Stimulated activated CD8-positive, alpha-beta memory T cell treated with anti-CD3 and anti-CD28 coated beads, Interleukin-4, amount 100 ng/mL, for 1 hour (primary cell): ENCODE measurements at regions not wholly inside any gene's neighbourhood (a gene's known extent, or its start where the extent isn't known, plus 50 kb on each side); places are given as distances from the start of the nearest gene placed in this dataset.
"Not testable (repeated sequence)": the region's sequence is repeated elsewhere in the genome, so short reads cannot be mapped to it uniquely, and the experiment has no call there.

ENCODE experiments used
- DNase-seq, 2 donors: peaks; one replicate each; pipeline ENCODE4 v3.0.0-alpha.2; 2020; ENCODE audit warnings: low read depth in 2 of 2, low spot score in 1 of 2

DNA sequence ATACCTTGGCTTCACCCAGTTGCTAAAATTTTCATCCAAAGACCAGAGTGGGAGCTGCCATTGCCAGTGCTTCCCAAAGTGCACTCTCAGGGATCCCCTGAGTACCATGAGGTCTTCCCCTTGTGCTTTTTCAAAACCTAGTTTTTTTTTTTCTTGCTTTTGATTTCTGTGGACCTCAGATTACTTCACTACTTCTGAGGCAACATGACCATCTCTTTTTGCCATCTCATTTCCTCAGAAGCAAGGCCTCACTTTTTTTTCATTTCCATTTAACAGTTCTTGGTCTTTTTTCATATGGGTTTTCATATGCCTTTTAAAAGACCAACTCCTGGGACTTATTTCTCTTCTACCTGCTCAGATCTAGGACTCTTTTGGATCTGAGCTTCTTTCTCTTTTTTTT is 64.1 kb upstream of the MMS22L start:
- DNase-seq, result no peak

DNA sequence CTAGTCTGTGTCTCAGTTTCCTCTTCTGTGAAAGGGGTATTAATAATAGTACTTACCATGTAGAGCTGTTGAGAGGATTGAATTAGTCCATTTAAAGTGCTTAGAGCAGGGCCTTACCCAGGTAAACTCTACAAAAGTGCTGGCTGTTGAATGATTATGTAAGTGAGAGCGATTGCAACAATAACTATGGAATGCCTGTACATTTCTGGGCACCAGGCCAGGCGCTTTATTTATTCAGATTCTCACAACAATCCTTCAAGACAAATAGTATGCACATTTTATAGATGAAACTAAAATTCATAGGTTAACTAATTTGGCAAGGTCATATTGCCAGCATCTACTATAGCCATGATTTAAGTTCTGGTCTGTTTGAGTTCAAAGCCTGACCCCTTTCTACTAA is 78.3 kb upstream of the MMS22L start:
- no peak for DNase-seq

DNA sequence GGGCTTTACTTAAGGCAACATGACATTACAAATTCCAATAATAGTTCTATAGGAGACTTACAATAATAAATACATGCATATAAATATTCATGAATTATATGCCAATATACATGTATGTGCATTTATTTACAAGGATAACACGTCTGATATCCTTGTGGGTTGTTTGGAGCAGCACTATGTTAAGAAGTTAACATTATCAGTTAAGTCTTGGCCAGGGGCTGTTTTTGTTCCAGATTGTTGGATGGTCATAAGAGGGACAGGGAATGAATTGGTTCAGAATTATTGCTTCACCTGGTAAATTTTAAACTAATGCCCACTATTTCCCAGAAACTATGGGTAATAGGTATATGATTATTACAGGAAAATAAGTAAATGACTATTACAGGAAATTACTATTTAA is 81.3 kb upstream of the MMS22L start:
- DNase-seq, result no peak

DNA sequence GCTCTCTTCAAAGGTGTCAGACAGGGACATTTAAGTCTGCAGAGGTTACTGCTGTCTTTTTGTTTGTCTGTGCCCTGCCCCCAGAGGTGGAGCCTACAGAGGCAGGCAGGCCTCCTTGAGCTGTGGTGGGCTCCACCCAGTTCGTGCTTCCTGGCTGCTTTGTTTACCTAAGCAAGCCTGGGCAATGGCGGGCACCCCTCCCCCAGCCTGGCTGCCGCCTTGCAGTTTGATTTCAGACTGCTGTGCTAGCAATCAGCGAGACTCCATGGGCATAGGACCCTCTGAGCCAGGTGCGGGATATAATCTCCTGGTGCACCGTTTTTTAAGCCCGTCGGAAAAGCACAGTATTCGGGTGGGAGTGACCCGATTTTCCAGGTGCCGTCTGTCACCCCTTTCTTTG is 99.1 kb upstream of the MMS22L start:
- not testable (repeated sequence) for DNase-seq

DNA sequence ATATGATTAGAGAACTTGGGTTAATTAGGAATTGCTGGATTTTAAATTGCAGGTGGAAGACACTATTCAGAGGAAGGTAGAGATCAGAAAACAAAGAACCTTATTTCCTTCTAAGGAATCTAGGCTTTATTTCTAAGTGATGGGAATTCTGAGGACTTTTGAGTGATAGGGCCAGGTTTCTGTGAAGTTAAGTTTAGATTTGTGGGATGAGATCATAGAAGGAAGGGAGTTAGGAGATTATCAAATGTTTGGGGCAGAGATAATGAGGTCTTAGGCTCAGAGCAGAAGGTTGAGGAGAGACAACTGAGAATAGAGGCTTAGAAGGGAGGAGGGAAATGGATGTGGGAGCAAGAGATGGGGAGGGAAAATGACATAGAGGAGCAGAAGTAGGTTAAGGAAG is 109.7 kb upstream of the MMS22L start:
- no peak for DNase-seq

DNA sequence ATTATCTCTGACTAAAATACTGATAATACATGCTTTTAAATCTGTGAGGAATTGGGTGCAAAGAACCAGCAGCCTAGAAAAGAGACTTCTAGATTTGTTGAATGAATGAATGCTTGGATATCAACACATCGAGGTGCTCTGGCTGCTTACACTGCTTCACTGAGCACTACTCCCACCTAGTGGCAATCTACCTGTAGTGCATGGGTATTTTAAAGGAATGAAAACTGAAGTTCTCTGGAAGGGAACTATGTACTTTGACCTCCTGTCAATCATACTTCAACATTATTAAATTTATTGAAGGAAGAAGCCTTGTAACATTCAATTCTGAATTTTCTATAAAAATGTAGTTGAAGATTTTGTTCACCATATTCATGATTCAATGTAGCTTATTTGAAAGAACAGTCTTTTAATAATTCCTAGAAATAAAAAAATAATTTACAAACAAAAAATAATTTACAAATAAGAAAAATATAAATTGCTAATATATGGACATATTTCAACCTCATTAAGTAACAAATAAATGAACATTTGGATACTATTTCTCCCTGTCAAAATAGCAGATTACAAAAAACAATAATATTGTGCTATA is 111.2 kb upstream of the MMS22L start:
- DNase-seq, result peak in 1 of 2 donors; percentile 12

DNA sequence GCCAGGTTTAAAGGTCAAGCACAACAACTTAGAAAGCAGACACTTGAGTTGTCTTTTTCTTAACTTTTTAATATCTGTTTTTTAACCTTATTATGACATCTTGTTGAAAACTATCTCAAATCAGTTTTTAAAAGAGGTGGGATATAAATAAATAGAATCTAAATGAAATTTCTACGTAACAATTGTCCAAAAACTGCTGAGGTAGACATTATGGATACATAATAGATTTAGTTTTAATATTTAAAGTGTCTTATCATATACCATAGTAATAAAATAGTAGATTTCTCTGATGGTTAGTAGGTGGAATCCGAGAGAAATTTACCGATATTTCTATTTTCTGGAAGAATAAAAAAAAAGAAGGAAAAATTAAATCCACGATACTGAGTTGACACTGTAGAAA is 113.9 kb upstream of the MMS22L start:
- no peak for DNase-seq

DNA sequence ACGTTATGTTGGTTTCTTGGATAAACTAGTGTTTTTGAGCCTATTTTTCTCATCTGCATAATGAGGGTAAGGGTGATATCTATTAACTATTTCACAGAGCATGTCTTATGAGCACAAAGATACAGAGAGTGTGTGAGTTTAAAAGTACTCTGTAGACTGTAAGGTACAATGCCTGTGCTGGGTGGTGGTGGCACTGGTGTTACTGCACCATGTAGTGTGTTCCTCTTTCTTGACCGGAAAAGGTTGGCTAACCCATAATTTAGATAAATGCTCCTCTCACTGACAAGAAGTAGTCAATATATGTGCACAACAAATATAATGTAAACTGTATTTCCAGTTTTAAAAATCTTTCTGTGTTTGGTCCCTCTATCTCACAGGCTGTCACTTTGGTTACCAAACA is 116.2 kb upstream of the MMS22L start:
- DNase-seq, result no peak

DNA sequence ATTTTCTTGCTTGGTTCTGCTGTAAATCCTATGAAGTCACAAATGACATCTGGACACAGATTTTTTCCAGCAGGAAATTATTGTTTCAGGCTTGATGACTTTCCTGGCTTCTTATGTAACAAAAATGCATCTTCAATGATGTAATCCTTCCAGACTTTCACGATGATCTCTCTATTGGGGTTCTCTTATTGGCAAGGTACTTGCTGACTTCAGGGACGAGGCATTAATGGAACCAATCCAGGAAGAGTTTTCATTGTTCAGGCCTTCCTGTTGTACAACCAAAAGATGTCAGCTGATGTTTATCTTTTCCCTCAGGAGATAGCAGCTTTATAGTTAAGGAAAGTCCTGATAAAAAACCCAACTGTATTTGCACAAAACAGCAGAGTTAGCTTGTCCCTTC is 118.5 kb upstream of the MMS22L start:
- no peak for DNase-seq

DNA sequence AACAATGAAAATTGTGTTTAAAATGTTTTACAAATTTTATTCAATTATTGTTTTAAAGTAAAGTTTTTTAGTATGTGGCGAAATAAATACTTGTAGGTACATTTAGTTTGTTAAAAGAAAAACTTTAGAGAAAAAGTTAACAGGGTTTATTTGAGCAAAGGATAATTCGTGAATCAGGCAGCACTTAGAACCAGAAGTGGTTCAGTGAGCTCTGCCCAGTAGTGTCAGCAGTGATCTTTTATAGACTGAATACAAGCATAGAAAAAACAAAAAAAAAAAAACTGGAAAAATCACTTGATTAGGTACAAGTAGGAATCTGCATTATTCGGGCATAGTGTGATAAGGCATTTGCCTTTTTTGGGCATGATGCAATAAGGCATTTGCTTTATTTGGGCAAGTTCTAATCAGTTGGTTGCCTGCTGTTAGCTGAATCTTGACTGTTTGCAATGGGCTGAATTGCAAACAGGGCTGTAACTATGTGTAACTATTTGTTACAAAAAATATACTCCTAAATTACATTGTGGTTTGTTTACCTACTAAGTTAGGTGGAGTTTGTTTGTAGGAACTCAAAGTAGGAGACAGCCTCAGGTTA is 122.9 kb upstream of the MMS22L start:
- DNase-seq, result no peak

DNA sequence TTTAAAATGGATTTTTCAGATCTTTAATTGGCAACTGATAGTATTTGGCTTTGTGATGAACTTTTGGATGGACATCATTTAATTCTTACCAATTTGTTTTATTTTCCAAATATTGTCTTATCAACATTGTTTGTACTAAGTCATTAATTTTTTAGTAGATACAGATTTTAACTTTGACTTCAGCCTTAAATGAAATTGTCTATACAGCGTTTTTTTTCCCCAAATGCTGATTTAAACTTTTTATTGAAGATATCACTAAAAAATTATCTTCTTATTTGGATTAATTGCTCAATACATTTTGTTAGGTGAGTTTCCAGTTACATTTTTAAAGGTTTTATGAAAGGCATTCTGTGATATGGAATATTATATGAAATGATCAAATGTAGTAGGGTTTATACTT is 123.6 kb upstream of the MMS22L start:
- DNase-seq, result no peak

DNA sequence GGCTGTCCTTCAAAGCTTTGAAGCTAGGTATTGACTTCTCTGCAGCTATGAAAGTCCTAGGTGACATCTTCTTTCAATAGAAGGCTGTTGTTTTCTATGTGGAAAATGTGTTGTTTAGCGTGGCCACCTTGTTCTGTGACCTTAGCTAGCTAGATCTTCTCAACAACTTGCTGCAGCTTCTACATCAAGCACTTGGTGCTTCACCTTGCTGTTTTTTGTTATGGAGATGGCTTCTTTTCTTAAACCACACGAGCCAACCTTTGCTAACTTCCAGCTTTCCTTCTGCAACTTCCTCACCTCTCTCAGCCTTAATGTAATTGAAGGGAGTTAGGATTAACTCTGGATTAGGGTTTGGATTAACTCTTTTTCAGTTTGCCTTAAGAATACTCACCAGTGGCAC is 128.6 kb upstream of the MMS22L start:
- DNase-seq, result no peak

DNA sequence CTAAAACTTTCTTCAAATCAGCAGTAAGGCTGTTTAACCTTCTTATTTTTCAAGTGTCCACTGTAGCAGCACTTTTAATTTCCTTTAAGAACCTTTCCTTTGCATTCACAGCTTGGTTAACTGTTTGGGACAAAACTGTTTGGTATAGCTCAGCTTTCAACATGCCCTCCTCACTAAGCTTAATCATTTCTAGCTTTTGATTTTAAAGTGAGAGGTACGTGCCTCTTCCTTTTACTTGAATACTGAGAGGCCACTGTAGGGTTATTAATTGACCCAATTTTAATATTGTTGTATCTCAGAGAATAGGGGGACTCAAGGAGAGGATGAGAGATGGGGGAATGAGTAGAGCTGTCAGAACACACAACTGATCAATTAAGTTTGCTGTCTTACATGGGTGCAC is 129.5 kb upstream of the MMS22L start:
- DNase-seq, result no peak

DNA sequence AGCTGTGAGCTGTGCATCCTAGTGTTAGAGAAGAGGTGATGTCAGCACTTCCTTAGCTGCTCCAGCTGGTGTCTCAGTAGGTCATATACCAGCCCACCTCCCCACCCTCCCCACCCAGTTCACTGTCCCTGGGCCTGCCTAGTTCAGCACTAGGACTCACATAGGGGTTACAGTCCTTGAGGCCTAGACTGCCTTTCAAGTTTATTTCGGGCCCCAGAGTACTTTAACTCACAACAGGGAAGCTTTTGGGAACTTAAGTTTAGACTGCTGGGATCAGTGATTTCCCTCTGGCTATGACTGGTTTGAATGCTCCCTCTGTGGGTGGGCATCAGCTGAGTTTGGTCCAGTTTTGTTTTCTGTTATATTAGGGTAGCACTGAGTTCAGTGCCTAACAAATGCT is 139.2 kb upstream of the MMS22L start:
- no peak for DNase-seq

DNA sequence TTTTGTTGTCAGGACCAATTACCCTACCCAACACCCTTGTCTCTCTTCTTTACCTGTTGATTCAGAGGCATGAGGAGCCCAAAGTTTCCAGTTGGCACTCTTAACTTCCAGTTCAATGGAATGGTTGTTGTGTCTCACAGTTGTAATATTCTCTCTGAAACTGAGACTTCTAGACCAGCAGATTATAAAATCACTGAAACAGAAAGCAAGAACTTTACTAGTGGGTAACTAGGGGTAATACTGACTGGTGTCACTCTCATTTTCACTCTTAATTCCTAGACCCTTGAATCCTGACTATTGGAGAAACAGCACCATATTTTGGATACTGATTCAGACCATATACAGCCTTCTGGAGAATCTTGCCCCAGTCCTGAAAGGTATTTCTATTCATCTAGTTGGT is 140.2 kb upstream of the MMS22L start:
- no peak for DNase-seq

DNA sequence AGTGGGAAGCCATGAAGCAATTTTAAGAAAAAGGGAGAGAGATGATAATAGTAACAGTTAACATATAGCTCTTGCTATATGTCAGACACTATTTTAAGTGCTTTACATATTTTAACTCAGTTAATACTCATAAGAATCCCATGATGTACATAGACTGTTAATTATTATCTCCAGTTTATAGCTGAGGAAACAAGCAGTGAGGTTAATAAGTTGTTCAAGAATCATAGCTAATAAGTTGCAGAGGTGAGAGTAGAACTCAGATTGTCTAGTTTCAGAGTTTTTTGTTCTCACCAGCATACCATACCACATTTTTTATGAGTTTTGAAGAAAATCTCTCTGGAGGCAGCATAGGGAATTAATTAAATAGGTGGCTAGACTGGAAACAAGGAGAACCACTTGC is 144.6 kb upstream of the MMS22L start:
- no peak for DNase-seq

DNA sequence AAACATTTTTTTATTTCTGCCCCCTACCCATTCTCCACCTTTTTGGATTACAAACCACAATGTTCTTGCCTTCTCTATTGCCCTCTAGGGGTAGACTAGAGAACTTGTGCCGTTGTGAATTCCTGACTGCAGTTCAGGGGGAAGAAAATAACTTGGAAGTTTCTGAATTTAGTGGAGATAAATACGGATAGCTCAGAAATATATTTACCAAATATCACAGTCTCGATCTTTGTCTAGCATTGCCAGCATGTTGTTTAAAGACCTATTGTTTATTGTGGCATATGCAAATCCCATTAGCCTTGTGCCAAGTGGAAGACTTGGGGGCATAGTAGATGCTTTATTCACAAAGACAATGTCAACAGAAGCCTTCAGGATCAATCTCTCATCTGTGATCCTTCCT is 154.1 kb upstream of the MMS22L start:
- DNase-seq, result no peak

DNA sequence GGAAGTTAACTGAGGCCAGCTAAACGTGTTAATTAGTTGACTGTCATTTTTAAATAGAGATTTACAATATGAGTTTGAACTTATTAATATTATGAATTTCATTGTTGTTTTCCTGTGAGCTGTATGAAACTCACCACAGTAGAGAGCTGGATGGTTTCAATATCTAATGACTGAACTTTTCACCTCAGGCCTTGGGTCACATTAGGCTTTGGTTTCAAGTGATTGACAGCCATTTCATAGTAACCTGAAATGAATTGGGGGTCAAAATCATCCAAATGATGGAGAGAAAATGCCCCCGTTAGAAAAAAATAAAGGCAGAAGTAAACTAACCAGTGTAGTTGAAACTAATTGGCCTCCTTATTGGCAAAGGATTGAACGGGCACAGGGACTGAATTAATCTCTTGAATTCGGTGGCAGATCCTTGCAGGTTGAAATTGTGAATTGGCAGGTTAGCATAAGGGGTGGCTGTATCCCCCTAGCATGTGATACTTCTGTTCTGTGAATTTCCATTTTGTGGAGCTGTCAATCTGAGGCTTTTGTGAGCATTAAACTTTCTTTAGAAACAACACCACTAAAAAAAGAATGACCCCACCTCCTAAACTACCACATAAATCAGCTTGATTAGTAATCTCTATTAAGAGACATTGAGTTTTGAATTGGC is 155.1 kb upstream of the MMS22L start:
- no peak for DNase-seq

DNA sequence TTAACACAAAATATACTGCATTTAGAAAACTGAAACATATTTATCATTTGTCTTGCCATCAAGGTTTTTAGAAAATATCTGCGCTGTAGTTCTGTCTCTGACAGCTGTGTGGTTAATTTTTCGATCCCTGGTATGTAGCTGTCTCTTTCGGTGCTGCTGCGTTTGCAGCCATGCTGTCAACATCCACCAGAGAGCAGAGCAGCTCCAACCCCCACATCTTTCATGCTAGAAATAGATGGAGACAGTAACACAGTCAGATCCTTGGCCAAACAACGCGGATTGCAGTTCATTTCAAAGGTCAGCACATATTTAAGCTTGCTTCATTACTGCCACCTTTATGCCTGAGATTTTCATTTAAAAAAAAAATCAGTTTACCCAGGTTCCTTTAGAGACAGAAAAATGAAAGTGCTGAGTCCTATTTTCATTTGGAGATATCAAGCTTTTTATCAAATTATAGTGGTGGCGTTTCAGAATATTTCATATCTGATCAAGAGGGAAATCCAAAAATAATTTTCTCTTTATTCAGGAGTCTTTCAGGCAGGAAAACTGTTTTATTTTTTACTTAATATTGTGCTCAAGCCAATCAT is 157.7 kb upstream of the MMS22L start:
- no peak for DNase-seq

DNA sequence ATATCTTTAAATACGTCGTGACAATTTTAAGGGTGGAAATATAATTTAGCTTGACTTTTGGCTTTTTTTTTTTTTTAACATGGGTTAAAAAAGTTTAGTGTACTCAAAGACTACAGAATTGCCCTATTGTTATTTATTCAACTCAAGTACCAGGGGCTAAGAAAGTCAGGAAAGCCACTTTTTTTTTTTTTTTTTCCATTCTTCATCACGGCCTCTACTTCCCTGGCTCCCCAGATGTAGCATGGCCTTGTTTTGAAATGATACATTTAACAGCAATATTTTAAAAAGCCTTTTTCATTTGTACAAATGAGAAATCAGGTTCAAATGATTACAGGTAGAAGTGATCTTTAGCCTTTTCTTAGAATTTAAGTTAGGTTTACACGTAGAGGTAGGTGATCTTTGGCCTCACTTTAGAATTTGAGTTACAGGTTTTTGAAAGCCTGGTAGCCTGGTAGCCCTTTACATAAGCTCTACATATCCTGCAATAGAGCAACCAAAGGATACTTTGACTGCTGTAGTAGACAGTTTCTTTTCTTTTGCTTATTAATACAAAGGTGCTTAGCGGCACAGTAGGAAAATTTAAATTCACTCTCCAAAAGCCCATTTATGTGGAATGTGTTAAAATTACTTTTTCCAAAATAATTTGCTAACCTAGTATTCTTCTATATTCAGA is 160.5 kb upstream of the MMS22L start:
- no peak for DNase-seq

DNA sequence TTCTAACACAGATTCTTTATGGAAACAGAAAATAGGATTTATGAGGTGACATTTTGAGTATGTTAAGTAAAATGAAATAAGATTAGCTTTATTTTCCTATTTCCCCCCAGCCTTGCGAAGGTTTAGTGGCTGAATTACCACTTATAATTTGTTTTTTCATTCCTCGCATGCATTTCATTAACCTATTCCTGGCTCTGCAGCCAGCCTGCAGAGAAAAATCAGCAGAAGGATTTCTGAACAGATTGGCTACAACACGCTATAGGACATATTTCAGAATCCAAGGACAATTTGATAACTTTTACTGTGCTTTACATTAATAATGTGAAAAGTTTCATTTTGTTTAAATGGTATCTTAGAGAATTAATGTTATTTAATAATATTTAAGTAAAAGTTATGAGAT is 162.4 kb upstream of the MMS22L start:
- DNase-seq, result no peak

DNA sequence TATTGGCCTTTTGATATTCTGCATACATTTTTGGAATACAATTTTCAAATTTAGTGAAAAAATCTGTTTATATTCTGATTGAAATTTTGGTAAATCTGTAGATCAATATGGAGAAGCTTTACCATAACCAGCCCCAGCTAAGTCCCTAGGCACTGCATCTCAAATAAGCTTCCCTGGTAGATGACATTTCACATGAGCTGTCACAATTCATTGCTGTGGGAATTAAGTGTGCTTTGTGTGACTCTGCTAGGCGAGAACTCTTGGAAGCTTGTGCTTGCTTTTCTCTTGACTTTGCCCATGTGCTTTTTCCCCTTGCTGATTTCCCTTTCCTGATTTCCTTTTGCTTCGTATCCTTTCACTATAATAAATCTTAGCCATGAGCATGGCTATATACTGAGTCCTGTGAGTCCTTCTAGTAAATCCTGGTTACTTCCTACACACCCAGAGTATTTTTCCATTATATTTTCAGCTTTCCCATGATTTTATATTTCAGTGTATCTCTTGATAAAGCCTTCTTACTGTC is 166.5 kb upstream of the MMS22L start:
- DNase-seq, result no peak
